A673 (cell line): ENCODE measurements at regions not wholly inside any gene's neighbourhood (a gene's known extent, or its start where the extent isn't known, plus 50 kb on each side); places are given as distances from the start of the nearest gene placed in this dataset.

Experiments
- EZH2 ChIP-seq: fragments of 200-600 bp; sonication (generic); IDR thresholded peaks from 2 replicates; pipeline ENCODE4 v1.6.1; 2017; ENCODE audit warnings: borderline replicate concordance, low read depth, mild to moderate bottlenecking, mixed read lengths, antibody characterized with exemption, low read length; ENCODE audit not compliant: poor library complexity, severe bottlenecking
- TF ChIP-seq, protein P1 (sequence below): fragments of 300-800, 200-600 bp; sonication (generic); conservative IDR thresholded peaks from 2 replicates; pipeline ENCODE4 v1.5.1; 2017; ENCODE audit warnings: low read depth, mild to moderate bottlenecking, antibody characterized with exemption, low read length, moderate library complexity, mixed read lengths

DNA sequence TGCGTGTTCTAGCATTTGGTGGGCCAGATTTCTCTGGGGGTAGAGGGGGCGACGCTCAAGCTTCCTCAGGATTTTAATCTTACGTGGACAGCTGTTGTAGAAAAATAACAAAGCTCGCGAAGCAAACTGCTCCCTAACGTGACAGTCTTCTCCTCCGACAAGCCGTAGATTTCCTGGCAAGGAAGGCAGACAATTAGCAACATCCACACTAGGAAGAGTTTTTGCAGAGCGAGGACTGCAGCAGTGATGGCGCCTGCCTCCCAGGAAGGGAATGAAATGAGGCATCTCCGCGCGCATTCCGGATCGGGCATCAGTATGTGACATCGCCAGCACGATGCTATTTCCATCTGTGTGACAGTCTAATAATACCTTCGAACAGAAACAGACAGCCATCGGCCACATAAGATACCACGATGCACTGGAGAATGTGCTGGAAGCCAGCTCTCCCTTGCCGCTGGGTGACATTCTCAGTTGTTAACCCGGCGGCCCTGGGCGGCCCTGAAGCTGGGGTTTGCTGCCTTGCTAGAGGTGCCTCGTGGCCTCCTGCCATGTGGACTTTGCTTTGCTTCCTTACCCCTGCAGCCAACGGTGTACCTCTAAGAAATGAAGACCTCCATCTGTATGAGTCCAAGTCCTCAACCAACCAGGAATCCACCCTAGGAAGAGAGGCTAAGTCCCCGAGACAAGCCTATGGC lies 101.8 kb upstream of the AGAP1 start:
- TF ChIP-seq, protein P1, sequence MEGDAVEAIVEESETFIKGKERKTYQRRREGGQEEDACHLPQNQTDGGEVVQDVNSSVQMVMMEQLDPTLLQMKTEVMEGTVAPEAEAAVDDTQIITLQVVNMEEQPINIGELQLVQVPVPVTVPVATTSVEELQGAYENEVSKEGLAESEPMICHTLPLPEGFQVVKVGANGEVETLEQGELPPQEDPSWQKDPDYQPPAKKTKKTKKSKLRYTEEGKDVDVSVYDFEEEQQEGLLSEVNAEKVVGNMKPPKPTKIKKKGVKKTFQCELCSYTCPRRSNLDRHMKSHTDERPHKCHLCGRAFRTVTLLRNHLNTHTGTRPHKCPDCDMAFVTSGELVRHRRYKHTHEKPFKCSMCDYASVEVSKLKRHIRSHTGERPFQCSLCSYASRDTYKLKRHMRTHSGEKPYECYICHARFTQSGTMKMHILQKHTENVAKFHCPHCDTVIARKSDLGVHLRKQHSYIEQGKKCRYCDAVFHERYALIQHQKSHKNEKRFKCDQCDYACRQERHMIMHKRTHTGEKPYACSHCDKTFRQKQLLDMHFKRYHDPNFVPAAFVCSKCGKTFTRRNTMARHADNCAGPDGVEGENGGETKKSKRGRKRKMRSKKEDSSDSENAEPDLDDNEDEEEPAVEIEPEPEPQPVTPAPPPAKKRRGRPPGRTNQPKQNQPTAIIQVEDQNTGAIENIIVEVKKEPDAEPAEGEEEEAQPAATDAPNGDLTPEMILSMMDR: no peak
- TF ChIP-seq EZH2: no peak
